Prostate gland (tissue), 2 donors: ENCODE measurements at regions not wholly inside any gene's neighbourhood (a gene's known extent, or its start where the extent isn't known, plus 50 kb on each side); places are given as distances from the start of the nearest gene placed in this dataset.

Experiments used
- DNase-seq: peaks from one replicate; pipeline ENCODE4 v3.0.0-alpha.2; 2019; ENCODE audit warnings: low spot score
- H3K27ac ChIP-seq, 2 donors: fragments of 200-600 bp; sonication (generic); 2 replicates each; pipeline ENCODE4 v1.5.1; 2017 to 2019
- H3K27me3 ChIP-seq: fragments of 200-600 bp; sonication (generic); replicated peaks from 2 replicates; pipeline ENCODE4 v1.5.1; 2019; ENCODE audit not compliant: insufficient read depth
- H3K36me3 ChIP-seq, 2 donors: fragments of 200-600 bp; sonication (generic); 1 replicate in 1 of 2; 2 replicates in 1 of 2; pipeline versions ENCODE4 v1.5.1 to v1.8.1; 2017 to 2019
- H3K4me1 ChIP-seq: fragments of 200-600 bp; sonication (generic); replicated peaks from 2 replicates; pipeline ENCODE4 v1.5.1; 2019
- H3K4me3 ChIP-seq, 2 donors: fragments of 200-600 bp; sonication (generic); 2 replicates each; pipeline ENCODE4 v1.5.1; 2017 to 2019
- H3K9me3 ChIP-seq: fragments of 200-600 bp; sonication (generic); 2 replicates; pipeline ENCODE4 v1.5.1; 2017
- CTCF ChIP-seq, 4 experiments: fragments of 200-600 bp in 2 of 4; fragments of 450-650 bp in 2 of 4; sonication (generic) in 2 of 4; IDR thresholded peaks; 1 replicate in 3 of 4; 2 replicates in 1 of 4; pipeline ENCODE4 v1.5.1; 2016 to 2019; ENCODE audit warnings: antibody characterized with exemption in 4 of 4, mild to moderate bottlenecking in 2 of 4, moderate library complexity in 2 of 4
- POLR2A ChIP-seq: fragments of 450-650 bp; IDR thresholded peaks from one replicate; pipeline ENCODE4 v1.6.1; 2016; ENCODE audit warnings: antibody characterized with exemption, mild to moderate bottlenecking
- POLR2AphosphoS5 ChIP-seq: sonication (generic); formaldehyde crosslinking; IDR thresholded peaks from one replicate; pipeline ENCODE4 v1.6.1; 2017; ENCODE audit warnings: antibody characterized with exemption
- WGBS: methylation state at CpG from one replicate; pipeline ENCODE4 v1.1.5; 2018; 5-methylcytosine and 5-hydroxymethylcytosine counted together
- intact Hi-C: fragments of 100-400 bp; cut with DNase I; formaldehyde crosslinking; loops from one replicate; pipeline ENCODE4 v1.14.2; 2022

DNA sequence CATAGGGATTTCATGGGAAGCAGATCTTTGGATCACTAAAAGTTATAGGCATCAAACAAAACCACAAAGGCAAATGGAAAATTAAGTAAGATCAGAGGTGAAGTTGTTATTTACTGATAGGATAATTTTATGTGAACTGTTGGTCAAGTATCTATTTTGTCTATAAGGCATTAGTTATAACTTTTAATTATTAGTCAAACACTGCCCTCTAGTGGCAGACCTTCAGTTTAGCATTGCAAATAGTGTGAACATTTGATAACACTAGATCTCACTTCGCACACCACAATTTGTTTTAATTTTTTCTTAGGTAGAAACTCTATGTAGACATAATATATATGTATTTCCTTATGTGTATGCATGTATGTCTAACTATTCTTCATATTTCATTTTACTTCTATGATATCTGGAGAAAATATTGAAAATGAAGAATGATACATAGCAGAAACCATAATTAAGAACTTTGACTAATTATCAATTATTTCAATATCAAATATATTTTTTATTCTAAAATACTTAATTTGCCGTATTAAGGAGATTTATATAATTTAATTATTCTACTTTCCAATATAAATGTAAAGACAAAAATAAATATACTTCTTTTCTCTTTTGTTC is 214.5 kb upstream of the TACR3 start:
- Histone ChIP-seq H3K27ac (no peak overlapping the region), H3K36me3 (no peaks in the 10 kb centered on the region), H3K4me1 (no peaks in the 10 kb centered on the region), H3K9me3 (no peaks in the 10 kb centered on the region), H3K27me3 (no peaks in the 10 kb centered on the region), H3K4me3 (no peak overlapping the region)
- peak; percentile 10 for DNase-seq
- TF ChIP-seq CTCF (IDR thresholded peaks at IDR 0.05) (peak; percentile 18 to 74 (median 62)), POLR2AphosphoS5 (no peak)
- intact Hi-C loops = no loop called here
- 50% methylated on average over 2 of the region's 2 CpGs for WGBS

DNA sequence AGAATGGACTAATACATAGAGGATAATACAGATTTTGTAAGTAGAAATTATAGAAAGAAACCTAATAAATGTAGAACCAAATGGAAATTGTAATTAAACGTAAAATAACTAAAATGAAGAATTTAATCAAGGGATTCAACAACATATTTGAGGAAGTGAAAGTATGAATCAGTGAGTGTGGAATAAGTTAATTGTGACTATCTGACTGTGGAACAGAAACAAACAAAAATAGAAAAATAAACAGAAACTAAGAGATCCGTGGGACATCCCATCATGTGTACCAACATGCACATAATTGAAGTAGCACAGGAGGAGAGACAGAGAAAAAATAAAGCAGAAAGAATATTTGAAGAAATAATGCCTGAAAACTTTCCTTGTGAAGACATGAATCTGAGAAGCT is 208.6 kb upstream of the TACR3 start:
- H3K4me3 ChIP-seq = no peak overlapping the region
- TF ChIP-seq POLR2A (no peak), POLR2AphosphoS5 (no peak), CTCF (IDR thresholded peaks at IDR 0.05) (no peak)
- no peaks in the 10 kb centered on the region for H3K27me3 ChIP-seq
- 82% methylated on average over 2 of the region's 2 CpGs for WGBS
- no peaks in the 10 kb centered on the region for H3K9me3 ChIP-seq
- H3K27ac ChIP-seq = no peak overlapping the region
- no peak for DNase-seq
- intact Hi-C loops = no loop called here
- H3K36me3 ChIP-seq = no peaks in the 10 kb centered on the region
- H3K4me1 ChIP-seq = no peaks in the 10 kb centered on the region

GRCh38 chr4:103923551-103923950 is 203.8 kb upstream of the TACR3 start:
- Histone ChIP-seq H3K9me3 (no peaks in the 10 kb centered on the region), H3K4me3 (no peak overlapping the region), H3K27ac (no peak overlapping the region), H3K27me3 (no peaks in the 10 kb centered on the region), H3K4me1 (no peaks in the 10 kb centered on the region), H3K36me3 (no peaks in the 10 kb centered on the region)
- DNase-seq = no peak
- WGBS = 70% methylated on average over 2 of the region's 2 CpGs
- TF ChIP-seq POLR2A = no peak
- TF ChIP-seq POLR2AphosphoS5 = no peak
- TF ChIP-seq CTCF (IDR thresholded peaks at IDR 0.05) = no peak
- intact Hi-C loops = no loop called here

DNA sequence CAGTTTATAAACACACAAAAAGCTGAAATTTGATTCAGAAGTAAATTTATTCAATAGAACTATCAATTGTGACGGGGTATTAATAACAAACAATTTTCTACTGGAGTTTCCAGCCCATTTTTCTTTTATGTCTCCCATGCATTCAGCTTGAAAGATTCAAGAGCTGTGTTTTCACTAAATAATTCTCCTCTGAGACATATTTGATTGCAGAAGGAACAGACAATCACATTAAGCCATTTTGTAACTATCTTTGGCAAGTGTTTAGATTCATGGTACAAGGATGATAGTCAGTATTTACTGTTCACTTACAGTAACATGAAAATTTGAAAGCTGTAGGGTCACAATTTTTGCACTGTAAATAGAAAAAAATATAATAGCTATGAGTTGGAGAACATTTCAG is 198.4 kb upstream of the TACR3 start:
- Histone ChIP-seq H3K27me3 (no peaks in the 10 kb centered on the region), H3K9me3 (no peaks in the 10 kb centered on the region), H3K4me1 (no peaks in the 10 kb centered on the region), H3K27ac (no peak overlapping the region), H3K4me3 (no peak overlapping the region), H3K36me3 (no peaks in the 10 kb centered on the region)
- DNase-seq = no peak
- intact Hi-C loops = no loop called here
- 88% methylated on average over 1 of the region's 1 CpG for WGBS
- TF ChIP-seq CTCF (IDR thresholded peaks at IDR 0.05) = no peak
- TF ChIP-seq POLR2AphosphoS5 = no peak
- no peak for TF ChIP-seq POLR2A

DNA sequence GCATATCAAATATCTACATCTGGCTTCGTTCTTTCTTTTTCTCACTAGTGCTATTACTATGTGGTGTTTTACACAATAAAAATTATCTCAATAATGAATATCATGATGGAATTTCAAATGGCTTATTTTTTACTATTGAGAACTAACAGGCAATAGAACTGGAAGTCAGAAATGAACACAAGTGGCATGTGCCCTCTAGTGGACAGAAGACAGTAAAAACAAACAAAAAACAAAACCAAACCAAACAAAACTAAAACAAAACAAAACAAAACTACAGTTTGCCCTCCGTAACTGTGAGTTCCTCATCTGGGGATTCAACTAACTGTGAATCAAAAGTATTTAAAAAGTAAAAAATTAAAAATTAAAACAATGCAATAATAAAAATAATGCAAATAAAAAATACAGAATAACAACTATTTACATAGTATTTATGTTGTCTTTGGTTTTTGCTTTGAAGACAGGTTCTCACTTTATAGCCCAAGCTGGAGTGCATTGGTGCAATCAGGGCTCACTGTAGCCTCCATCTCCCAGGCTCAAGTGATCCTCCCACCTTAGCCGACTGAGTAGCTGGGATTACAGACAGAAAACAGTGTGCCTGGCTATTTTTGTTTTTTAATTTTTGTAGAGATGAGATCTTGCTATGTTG is 195.6 kb upstream of the TACR3 start:
- 23% methylated on average over 3 of the region's 3 CpGs for WGBS
- no peak for DNase-seq
- Histone ChIP-seq H3K4me1 (no peaks in the 10 kb centered on the region), H3K27me3 (no peaks in the 10 kb centered on the region), H3K36me3 (no peaks in the 10 kb centered on the region), H3K9me3 (no peaks in the 10 kb centered on the region), H3K27ac (no peak overlapping the region), H3K4me3 (no peak overlapping the region)
- TF ChIP-seq CTCF (IDR thresholded peaks at IDR 0.05) = peak in 3 of 4 experiments; percentile 11 to 42 (median 22)
- TF ChIP-seq POLR2AphosphoS5 = no peak
- TF ChIP-seq POLR2A = no peak
- intact Hi-C loops = no loop called here
